ENCODE measurements at regions not wholly inside any gene's neighbourhood (a gene's known extent, or its start where the extent isn't known, plus 50 kb on each side); places are given as distances from the start of the nearest gene placed in this dataset.
"Not testable (repeated sequence)": the region's sequence is repeated elsewhere in the genome, so short reads cannot be mapped to it uniquely, and the experiment has no call there.

DNA sequence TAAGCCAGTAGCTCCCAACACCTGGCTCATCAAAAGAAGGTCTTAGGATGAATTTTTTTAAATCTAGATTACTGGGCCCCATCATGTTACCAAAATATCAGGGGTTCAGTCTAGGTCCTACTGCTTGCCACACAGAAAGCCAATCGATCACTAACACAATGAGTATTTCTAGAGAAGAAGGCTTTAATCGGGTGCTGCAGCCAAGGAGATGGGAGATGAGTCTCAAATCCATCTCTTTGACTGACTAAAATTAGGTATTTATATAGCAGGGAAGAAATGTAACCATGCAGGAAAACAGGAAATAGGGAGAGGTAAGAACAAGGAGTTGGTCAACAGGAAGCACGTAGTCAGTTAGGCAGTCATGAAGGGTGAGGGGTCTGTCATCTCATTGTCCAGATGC is 288.2 kb downstream of the CEP170 start:
- no peak for DNase-seq (ENCODE audit: low spot score)
- Histone ChIP-seq H3K27ac (no peak overlapping the region), H3K4me3 (no peak overlapping the region)
- TF ChIP-seq CTCF (IDR thresholded peaks at IDR 0.05): no peak

- not testable (repeated sequence) for DNase-seq (ENCODE audit: low spot score); H3K27ac ChIP-seq; H3K4me3 ChIP-seq
Measured at GRCh38 chr1:242959397-242959796, 295.7 kb downstream of the CEP170 start.

DNA sequence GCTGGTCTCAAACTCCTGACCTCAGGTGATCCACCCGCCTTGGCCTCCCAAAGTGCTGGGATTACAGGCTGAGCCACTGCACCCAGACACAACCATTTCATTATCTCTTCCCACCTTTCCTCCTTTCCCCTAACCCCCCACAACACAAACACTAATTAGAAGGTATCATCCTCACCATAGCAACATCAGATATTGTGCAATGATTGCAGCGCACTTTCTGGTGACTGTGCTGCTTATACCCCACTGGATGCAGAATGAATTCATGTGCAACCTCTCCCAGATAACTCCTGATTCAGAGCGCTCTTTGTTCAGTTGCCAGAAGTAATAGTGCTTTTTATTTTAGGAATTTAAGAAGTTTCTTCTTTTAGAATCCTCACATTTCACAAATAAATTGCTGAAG is 300.1 kb downstream of the CEP170 start:
- not testable (repeated sequence) for DNase-seq (ENCODE audit: low spot score)

DNA sequence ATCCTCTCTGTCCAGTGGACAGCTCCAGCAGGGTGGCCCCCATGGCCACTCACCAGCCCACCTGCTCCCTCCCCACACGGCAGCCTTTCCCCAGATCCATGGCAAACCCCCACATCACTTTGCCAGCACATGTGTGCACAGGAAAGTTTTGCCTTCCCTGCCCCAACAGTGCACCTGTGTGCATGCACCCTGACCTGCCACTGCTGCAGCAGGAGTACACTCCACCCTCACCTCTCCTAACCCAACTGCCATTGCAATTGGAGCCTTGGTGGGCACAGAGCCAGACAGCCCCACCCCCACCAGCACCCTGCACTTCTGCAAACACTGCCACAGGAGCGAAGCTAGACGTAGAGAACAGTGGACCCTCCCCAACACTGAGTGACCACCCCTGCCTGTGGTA is 308.9 kb downstream of the CEP170 start:
- no peak overlapping the region for H3K27ac ChIP-seq
- DNase-seq (ENCODE audit: low spot score): no peak

More for the DNA sequence above, 300.1 kb downstream of the CEP170 start:
- not testable (repeated sequence) for H3K4me3 ChIP-seq, H3K27ac ChIP-seq

GRCh38 chr1:242936725-242937124 is 318.4 kb downstream of the CEP170 start:
- H3K4me3 ChIP-seq; H3K27ac ChIP-seq; DNase-seq (ENCODE audit: low spot score): not testable (repeated sequence)

More for the DNA sequence above, 308.9 kb downstream of the CEP170 start:
- no peak overlapping the region for H3K4me3 ChIP-seq
- TF ChIP-seq CTCF (IDR thresholded peaks at IDR 0.05): no peak

- not testable (repeated sequence) for H3K4me3 ChIP-seq; DNase-seq (ENCODE audit: low spot score); H3K27ac ChIP-seq
Measured at GRCh38 chr1:242924717-242925116, 330.4 kb downstream of the CEP170 start.

DNA sequence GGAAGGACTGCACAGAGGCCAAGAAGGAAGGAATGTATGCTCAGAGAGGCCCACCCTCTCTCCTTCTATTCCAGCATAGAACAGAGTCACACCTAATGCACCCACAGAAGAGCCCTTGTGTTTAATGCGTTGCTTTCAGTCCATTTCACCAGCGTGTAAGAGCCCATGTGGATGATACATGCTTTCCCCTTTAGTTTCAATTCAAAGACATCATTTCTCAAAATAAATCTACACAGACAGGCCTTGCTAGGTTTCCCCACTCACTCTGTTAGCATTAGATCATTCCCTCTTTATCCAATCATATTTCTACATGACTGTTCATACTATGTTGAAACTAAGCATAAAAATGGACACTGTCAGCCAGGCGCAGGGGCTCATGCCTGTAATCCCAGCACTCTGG is 331.5 kb downstream of the CEP170 start:
- H3K4me3 ChIP-seq; H3K27ac ChIP-seq; DNase-seq (ENCODE audit: low spot score): not testable (repeated sequence)

DNA sequence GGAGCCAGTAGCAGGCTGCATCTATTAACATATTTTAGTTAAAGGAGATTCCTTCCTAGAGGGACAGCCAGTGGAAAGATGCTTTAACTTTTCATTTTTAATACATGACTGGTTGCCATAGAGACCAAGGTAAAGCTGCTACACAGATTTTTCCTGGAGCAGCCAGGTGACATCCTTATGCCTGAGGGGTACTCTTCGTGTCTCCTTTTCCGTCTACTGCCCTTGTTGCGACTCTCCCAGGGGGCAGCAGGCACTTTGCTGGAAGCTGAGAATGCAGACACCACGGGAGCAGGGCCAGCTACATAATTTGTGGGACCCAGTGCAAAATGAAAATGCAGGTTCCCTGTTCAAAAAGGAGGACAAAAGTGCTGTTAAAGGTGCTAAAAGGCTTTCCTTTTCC is 340.4 kb downstream of the CEP170 start:
- not testable (repeated sequence) for DNase-seq (ENCODE audit: low spot score); H3K4me3 ChIP-seq; H3K27ac ChIP-seq

- not testable (repeated sequence) for DNase-seq (ENCODE audit: low spot score); H3K27ac ChIP-seq; H3K4me3 ChIP-seq
Measured at GRCh38 chr1:242912855-242913254, 342.2 kb downstream of the CEP170 start.

DNA sequence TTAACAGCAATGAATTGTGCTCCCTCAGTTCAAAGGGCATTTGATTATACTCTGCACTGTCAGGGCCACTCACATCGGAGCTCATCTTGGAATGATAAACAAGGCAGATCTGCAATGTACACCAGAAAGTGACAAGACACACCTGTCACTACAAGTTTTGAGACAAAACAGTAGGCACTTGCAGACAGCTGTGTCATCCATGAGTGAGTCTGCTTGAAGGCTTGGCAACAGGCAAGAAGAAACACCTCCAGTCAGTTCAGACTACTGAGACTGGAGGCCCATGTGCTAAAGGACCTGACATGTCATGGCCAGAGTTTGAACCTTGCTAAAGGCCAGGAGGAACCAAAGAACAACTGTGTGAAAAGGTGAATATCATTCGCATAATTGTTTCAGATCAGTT is 354.5 kb downstream of the CEP170 start:
- H3K27ac ChIP-seq; DNase-seq (ENCODE audit: low spot score); H3K4me3 ChIP-seq: not testable (repeated sequence)

GRCh38 chr1:242890192-242890741 is 364.8 kb downstream of the CEP170 start:
- no peak overlapping the region for H3K4me3 ChIP-seq
- no peak overlapping the region for H3K27ac ChIP-seq
- TF ChIP-seq CTCF (IDR thresholded peaks at IDR 0.05): no peak
- DNase-seq (ENCODE audit: low spot score): no peak

DNA sequence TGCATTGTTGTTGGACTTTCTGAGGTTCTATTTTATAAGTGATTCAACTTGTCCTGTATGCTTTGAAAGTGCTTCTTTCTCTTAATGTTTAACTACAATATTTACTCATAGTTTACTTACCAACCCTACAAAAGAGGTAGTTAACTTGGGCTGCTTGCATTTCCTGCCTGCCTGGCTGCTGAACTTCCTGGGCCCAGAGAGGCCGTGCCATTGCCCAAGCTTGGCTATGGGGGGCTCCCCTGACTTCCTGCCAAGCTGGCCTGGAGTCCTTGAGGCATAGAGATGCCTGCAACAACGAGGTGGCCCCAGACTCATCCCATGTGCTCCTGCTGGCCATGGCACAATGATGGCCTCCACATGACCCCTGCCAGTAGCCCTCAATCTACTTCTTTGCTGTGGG is 361.6 kb upstream of the PLD5 start:
- no peak overlapping the region for H3K27ac ChIP-seq
- TF ChIP-seq CTCF (IDR thresholded peaks at IDR 0.05): no peak
- no peak overlapping the region for H3K4me3 ChIP-seq
- no peak for DNase-seq (ENCODE audit: low spot score)

DNA sequence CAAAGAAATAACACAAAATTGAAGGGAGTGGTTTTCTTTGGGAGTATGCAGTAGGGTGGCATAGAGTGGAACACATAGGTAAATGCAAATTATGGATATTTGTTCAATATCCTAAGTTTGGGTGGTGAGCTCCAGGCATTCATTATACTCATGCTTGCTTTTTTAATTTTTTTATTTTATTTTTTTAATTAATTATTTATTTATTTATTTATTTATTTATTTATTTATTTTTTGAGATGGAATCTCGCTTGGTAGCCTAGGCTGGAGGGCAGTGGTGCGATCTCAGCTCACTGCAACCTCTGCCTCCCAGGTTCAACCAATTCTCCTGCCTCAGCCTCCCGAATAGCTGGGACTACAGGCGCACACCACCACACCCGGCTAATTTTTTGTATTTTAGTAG is 355.5 kb upstream of the PLD5 start:
- not testable (repeated sequence) for H3K27ac ChIP-seq; H3K4me3 ChIP-seq; DNase-seq (ENCODE audit: low spot score)

Data from coronary artery (tissue), 2 donors.